HG03103 (cell line): ENCODE measurements at regions not wholly inside any gene's neighbourhood (a gene's known extent, or its start where the extent isn't known, plus 50 kb on each side); places are given as distances from the start of the nearest gene placed in this dataset.
"Not testable (repeated sequence)": the region's sequence is repeated elsewhere in the genome, so short reads cannot be mapped to it uniquely, and the experiment has no call there.

Experiments used
- ATAC-seq: cut with Tn5 transposase; IDR thresholded peaks from one replicate; pipeline ENCODE4 v1.9.1; 2021; ENCODE audit warnings: low read depth; ENCODE audit not compliant: unreplicated experiment

DNA sequence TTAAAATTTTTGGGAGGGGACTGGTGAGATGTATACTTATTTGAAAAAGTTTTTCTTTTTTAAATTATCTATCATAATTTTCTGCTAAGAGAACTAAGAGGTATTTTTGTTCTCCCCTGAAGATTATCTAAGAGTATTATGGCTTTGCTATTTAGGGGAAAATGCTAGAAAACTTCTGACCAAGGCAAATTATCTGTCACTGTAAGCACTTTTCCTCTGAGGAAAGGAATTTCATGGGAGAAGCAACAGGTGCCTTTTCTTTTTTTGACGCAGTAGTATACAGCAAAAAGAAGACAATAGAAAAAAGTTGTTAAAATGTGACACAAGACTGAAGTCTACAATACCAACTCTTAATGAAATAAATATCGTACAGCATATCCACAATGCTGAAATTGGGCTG, 201.6 kb upstream of the NANOGP8 start:
- no peak for ATAC-seq

DNA sequence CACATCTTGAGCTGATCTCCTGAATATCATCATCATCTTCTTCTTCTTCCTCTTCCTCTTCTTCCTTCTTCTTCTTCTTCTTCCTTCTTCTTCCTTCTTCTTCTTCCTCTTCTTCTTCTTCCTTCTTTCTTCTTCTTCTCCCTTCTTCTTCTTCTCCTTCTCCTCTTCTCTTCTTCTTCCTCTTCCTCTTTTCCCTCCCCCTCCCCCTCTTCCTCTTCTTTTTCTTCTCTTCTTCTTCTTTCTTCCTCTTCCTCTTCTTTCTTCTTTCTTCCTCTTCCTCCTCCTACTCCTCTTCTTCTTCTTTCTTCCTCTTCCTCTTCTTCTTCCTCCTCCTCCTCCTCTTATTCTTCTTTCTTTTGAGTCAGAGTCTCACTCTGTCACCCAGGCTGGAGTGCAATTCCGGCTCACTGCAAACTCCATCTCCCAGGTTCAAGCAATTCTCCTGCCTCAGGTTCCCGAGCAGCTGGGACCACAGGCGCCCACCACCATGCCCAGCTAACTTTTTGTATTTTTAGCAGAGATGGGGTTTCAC, 197.9 kb upstream of the NANOGP8 start:
- ATAC-seq, result no peak

DNA sequence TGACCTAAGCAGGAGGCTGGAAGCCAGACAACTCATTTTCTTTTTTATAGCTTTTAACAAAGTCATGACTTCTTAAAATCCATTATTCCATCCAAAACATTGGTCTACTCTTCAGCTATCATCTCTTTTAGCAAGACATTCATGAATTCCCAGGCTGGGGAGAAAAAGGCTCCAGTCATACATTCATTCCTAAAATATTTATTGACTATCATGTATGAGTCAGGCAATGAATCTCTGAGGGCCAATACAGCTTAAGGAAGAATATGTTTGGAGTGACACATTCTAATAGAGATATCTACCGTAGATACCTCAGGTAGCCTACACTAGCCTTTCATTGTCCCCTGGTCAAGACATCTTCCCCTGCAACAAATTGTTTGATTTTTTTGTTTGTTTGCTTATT, 196.4 kb upstream of the NANOGP8 start:
- no peak for ATAC-seq

GRCh38 chr15:35279811-35280210, 194.7 kb upstream of the NANOGP8 start:
- no peak for ATAC-seq

DNA sequence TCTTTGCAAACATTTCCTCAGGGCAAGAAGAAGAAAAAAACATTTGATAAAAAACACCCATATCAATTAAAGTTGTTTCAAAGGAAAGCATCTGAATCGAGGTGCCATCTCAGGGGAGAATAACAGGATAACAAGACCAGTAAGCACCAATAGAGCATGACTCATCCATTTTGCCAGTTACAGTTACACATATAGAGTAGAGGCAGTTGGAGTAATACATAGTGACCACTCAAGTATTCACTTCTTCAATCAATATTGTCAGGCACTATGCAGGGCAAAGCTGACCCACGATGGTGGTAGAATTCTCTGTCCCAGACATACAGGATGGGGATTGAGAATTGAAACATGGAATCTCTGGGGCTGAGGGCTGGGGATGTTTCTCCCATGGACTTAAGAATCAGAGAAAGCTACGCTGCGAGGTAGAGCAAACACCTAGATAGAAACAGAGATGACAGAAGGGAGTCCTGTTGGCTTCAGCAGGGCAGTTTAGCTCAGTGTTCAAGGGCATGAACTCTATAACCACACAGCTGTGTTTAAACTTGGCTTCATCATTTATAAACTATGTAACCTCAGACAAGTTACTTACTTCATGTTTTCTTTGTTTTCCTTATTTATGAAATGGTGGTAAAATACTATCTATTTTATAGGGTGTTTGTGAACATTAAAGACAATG, 186.4 kb upstream of the NANOGP8 start:
- no peak for ATAC-seq

DNA sequence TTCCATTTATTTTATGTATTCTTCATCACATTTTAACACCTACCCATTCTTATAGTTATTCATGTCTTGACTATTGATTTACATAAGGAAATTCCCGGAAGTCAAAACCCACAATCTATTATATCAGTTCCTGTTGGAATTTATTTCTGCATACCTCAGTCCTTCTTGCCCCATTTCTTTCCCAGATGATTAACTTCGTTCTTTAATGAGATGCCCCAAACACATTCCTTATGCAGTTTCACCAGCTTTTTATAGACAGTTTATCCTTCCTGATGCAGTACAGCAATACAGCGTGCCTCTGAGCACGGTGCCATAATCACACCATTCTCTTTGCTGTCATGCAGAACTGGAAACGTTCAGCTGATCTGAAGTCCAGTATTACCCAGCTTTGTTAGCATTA, 175.8 kb upstream of the NANOGP8 start:
- no peak for ATAC-seq

DNA sequence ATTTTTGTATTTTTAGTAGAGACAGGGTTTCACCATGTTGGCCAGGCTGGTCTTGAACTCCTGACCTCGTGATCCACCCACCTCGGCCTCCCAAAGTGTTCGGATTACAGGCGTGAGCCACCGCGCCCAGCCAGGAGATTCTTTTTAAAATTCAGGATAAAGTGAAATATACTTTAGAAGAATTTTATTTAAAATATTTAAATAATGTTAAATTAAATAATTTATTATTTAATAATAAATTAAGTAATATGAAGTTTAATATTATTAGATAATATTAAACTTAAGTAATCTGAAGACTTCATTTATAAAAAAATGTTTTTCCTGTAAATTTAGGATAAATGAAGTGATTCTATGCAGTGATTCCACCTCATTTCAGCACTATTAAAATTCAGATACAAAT, 175.2 kb upstream of the NANOGP8 start:
- not testable (repeated sequence) for ATAC-seq

GRCh38 chr15:35256551-35256950, 171.5 kb upstream of the NANOGP8 start:
- ATAC-seq, result no peak

- no peak for ATAC-seq
Measured at GRCh38 chr15:35256141-35256540, 171.0 kb upstream of the NANOGP8 start.

DNA sequence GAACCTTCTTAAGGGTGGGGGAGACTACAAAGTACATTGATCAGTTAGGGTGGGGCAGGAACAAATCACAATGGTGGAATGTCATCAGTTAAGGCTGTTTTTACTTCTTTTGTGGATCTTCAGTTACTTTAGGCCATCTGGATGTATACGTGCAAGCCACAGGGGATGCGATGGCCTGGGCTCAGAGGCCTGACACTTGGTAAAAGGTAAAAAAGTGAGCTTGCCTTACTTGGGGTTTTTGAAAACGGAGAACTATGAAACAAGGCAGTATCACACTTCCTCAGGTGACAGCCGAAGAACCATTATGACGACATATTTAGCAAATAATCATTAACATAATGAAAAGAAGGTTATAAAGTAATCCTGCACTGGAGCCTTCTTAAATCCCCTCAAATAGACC, 169.8 kb upstream of the NANOGP8 start:
- ATAC-seq, result not testable (repeated sequence)

- no peak for ATAC-seq
Measured at GRCh38 chr15:35254062-35254461, 169.0 kb upstream of the NANOGP8 start.

GRCh38 chr15:35252351-35252865, 167.3 kb upstream of the NANOGP8 start:
- ATAC-seq, result no peak

GRCh38 chr15:35247150-35247549, 162.1 kb upstream of the NANOGP8 start:
- no peak for ATAC-seq

GRCh38 chr15:35246451-35246850, 161.4 kb upstream of the NANOGP8 start:
- no peak for ATAC-seq

GRCh38 chr15:35245681-35246080, 160.6 kb upstream of the NANOGP8 start:
- not testable (repeated sequence) for ATAC-seq

- ATAC-seq, result no peak
Measured at GRCh38 chr15:35244227-35244626, 159.1 kb upstream of the NANOGP8 start.

- ATAC-seq, result no peak
Measured at GRCh38 chr15:35243758-35244157, 158.7 kb upstream of the NANOGP8 start.

- ATAC-seq, result not testable (repeated sequence)
Measured at GRCh38 chr15:35239693-35240092, 154.6 kb upstream of the NANOGP8 start.

- not testable (repeated sequence) for ATAC-seq
Measured at GRCh38 chr15:35238448-35238847, 153.4 kb upstream of the NANOGP8 start.

GRCh38 chr15:35229085-35229484, 144.0 kb upstream of the NANOGP8 start:
- ATAC-seq, result no peak

DNA sequence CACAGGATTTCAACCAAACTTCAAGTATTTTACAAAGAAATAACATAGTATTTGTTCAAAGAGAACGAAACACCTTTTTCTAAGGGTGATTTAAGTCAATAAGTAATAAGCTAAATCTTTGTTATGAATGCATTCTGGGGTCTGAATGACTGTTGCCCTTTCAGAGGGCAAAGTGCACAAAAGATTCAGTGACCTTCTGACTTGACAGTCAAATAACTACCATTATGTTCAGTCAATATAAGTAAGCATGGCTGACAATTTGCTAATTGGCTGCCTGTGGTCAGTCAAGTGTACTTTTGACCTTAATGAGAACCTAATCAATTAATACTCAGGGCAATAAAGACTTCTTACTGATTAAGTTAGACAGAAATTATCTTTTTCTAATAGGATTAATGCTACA, 133.1 kb upstream of the NANOGP8 start:
- no peak for ATAC-seq

DNA sequence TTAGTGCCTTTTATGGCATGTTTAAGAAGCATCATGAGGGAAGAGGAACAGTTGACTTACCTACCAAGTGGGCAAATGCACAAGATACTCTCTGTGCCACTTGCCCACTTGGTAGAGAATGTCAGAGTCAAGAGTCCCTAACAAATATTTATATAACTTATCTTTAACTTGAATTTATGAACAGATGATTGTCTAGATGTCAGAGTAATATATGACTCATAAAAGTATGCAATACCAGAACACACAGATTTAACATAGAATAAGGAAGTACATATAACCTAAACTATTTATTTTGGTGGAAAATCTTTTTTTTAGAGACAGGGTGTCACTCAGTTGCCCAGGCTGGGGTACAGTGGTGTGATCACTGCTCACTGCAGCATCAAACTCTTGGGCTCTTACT, 130.0 kb upstream of the NANOGP8 start:
- ATAC-seq, result no peak
